ENCODE measurements at regions not wholly inside any gene's neighbourhood (a gene's known extent, or its start where the extent isn't known, plus 50 kb on each side); places are given as distances from the start of the nearest gene placed in this dataset.
"Not testable (repeated sequence)": the region's sequence is repeated elsewhere in the genome, so short reads cannot be mapped to it uniquely, and the experiment has no call there.

- DNase-seq (ENCODE audit: low spot score): no peak
Observed at GRCh38 chr10:33783078-33783477, 448.6 kb upstream of the NRP1 start.

GRCh38 chr10:33781606-33782395 lies 447.3 kb upstream of the NRP1 start:
- DNase-seq (ENCODE audit: low spot score): no peak

DNA sequence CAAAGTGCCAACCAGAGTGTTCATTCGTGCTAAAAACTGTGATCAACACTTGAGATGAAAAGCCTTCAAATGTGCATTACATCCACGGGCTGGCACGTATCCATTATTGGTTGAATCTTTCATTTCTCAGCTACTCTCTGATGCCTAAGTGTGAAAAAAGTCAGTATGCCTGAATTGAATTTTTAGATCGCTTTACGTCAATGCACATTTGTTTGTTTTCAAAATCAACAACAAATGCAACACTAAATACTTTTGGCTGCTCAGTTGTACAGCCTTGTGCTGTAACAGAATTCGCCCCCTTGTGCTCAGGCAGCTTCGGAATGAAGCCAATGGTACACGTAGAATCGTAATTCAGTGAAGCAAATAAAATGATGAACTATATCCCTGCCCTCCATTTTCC lies 446.5 kb upstream of the NRP1 start:
- no peak for DNase-seq (ENCODE audit: low spot score)

DNA sequence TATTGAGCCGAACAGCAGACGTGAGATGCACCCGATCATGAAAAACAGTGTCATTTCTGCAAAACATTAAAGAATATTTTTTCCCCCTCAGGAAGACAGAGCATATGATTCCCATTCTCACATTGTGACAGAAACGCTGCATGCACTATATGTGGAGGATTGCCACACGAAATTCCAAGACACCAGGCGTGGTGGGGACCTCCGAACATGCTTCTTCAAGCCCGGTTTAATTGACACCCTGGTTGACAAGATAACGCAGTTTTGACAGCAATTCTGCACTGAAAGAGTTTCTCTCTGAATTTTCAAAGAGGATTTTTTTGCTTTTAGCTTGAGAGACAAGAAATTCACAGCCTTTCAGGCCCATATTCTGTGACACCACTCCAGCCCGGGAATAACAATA lies 442.8 kb upstream of the NRP1 start:
- DNase-seq (ENCODE audit: low spot score): no peak

GRCh38 chr10:33776419-33777070 lies 442.1 kb upstream of the NRP1 start:
- no peak for DNase-seq (ENCODE audit: low spot score)

GRCh38 chr10:33774857-33775256 lies 440.4 kb upstream of the NRP1 start:
- DNase-seq (ENCODE audit: low spot score): no peak

- no peak for DNase-seq (ENCODE audit: low spot score)
Observed at GRCh38 chr10:33773886-33774480, 439.5 kb upstream of the NRP1 start.

DNA sequence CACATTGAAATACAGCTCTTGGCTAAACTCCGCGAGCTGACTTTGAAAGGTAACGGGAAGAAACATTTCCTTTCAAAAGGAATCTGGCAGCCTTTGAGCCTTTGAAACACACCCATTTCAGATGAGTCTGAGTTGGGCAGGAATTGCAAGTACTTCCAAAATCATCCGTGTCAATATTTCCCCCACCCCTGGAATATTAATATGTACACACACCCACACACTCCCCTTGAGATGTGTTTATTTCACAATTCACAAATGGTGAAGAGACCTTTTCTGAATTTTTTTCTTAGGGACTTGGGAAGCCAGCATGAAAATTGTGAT lies 438.7 kb upstream of the NRP1 start:
- DNase-seq (ENCODE audit: low spot score): no peak

- DNase-seq (ENCODE audit: low spot score): peak; percentile 39
Observed at GRCh38 chr10:33772370-33773252, 438.1 kb upstream of the NRP1 start.

DNA sequence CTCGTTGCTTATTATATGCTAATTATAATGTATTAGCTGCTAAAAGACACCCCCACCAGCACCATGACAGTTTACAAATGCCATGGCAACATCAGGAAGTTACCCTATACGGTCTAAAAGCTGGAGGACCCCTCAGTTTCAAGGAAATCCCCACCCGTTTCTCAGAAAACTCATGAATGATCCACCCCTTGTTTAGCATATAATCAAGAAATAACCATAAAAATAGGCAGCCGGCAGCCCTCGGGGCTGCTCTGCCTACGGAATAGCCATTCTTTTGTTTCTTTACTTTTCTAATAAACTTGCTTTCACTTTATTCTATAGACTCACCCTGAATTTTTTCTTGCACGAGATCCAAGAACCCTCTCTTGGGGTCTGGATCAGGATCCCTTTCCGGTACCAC lies 437.4 kb upstream of the NRP1 start:
- not testable (repeated sequence) for DNase-seq (ENCODE audit: low spot score)

DNA sequence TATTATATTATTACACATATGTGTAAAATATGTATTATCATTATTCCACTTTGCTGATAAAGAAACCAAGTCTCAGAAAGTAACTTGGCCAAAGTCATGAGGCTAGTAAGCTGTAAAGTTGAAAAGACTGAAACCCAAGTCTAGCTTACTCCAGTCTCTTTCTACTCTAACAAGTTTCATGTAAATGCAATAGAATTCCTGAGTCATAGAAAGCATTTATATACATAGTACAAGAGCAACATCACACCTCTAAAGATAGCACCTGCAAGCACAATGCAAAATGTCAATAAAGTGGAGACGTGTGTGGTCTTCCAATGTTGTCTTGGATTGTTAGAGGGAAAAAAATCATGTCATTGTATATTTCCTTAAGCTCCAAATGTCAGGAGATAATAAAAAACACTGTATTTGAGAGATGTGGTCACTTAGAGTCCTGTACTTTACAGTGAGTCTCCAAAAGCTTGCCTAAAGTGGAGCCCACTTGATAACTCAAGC lies 430.3 kb upstream of the NRP1 start:
- DNase-seq (ENCODE audit: low spot score): no peak

- DNase-seq (ENCODE audit: low spot score): no peak
Observed at GRCh38 chr10:33760056-33760943, 425.8 kb upstream of the NRP1 start.

DNA sequence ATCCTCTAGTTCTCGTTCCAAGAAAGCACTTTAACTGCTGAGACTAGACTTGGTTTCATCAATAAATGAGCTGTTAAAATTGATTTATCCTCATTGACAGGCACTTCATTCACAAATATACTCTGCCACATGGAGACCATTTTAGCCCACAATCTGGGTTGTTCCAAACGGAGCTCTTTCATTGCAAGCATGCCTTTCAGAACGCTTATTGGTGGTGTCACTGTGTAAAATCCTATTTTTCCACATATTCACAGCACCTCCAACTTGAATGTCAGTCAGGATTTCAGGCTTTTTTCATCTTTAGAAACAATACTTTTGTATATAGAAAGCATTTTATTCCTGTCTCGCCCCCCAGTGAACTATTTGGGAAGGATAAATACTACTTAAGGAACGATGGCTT lies 424.7 kb upstream of the NRP1 start:
- DNase-seq (ENCODE audit: low spot score): no peak

- no peak for DNase-seq (ENCODE audit: low spot score)
Observed at GRCh38 chr10:33758299-33758698, 423.8 kb upstream of the NRP1 start.

- DNase-seq (ENCODE audit: low spot score): no peak
Observed at GRCh38 chr10:33754052-33754451, 419.6 kb upstream of the NRP1 start.

- DNase-seq (ENCODE audit: low spot score): no peak
Observed at GRCh38 chr10:33753389-33753788, 418.9 kb upstream of the NRP1 start.

DNA sequence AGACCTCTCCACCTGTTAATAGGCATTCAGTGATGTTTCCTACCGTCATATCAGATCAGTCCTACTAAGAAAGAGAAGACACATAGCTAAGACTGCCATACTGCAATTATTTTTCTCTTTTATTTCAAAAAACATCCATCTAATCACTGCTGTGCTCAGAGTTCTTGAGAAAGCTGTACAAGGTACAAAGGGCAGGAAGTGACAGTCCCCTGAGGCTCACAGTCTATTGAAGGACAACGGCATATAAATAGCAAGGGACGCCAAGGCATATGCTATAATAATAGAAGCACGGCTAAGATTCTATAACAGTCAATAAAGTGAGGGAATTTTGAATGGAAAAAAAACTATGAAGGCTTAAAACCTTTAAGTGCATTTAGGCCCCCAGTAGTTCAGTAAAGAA lies 415.3 kb upstream of the NRP1 start:
- DNase-seq (ENCODE audit: low spot score): no peak

GRCh38 chr10:33749067-33749735 lies 414.7 kb upstream of the NRP1 start:
- DNase-seq (ENCODE audit: low spot score): no peak

- no peak for DNase-seq (ENCODE audit: low spot score)
Observed at GRCh38 chr10:33746836-33747268, 412.4 kb upstream of the NRP1 start.

DNA sequence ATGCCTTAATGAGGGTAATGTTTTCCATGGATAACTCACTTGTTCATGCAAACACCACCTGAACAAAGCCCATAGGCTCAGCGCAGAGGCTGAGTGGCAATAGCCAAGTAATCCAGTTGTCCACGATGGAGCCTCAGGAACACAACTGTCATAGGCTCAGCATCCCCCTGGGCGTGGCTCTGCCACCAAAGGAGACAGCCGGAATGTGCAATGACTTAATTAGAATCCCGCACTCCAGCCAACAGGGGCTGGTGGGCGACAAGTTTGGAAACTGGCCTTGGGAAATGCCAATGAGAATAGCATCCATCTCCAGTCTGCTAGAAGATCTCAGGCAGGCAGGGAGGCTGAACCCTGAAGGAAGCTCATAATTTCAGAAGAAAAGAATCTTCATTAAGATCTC lies 411.7 kb upstream of the NRP1 start:
- DNase-seq (ENCODE audit: low spot score): no peak

GRCh38 chr10:33743429-33743857 lies 409.0 kb upstream of the NRP1 start:
- no peak for DNase-seq (ENCODE audit: low spot score)

Measured in putamen (tissue), 1 donor.